ENCODE measurements at regions not wholly inside any gene's neighbourhood (a gene's known extent, or its start where the extent isn't known, plus 50 kb on each side); places are given as distances from the start of the nearest gene placed in this dataset.

DNA sequence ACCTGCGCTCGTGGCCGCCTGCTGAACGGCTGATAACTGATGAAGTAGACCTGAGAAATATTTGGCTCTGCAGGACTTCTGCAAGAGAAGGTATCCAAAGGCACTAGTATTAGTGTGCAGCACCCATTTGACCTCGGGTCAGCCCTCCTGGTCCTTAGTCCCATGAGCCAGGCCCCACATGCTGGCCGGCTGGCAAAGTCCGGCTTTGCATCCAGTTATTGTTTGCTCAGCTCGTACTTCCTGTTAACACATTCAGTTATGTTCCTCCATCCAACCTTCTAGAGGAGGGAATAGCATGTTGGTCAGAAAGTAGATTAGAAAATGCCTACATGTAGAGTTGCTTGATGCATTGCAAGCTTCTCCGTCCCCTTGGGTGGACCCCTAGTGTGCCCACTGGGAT is 385.7 kb upstream of the RGMA start:
- no peak for FAIRE-seq
- no peak for DNase-seq (ENCODE audit: insufficient read length, low spot score)

DNA sequence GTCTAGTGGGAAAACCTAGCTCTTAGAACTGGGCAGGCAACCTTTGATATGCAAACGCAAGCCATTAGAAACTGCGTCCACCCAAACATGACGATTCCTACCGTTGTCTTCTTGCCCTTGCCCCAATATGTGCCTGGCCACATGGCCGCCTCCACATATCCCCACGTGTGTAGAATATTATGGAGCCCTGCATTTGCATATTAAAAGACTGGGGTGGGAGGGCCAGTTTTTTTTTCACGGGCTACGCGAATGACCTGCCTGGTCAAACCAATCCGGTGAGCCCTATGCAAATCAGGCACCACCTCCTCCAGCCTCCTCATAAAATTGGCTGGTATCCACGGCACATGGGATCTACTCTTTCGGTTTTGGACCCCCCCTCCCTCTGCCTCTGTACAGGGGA is 381.0 kb upstream of the RGMA start:
- no peak for DNase-seq (ENCODE audit: insufficient read length, low spot score)
- FAIRE-seq = no peak

DNA sequence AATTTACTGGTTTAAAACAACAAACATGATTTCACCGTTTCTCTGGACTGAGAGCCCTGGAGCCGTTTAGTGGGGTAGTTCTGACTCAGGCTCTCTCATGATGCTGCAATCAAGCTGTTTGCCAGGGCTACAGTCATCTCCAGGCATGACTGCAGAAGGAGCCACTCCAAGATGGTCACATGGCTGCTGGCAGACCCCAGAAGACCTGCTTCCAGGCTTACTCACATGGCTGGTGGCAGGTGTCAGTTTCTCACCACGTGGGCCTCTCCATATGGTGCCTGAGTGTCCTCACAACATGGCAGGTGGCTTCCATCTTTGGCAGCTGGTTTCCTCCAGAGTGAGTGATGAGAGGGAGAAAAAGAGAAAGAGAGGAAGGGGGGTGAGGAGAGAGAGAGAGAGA is 378.3 kb upstream of the RGMA start:
- DNase-seq (ENCODE audit: insufficient read length, low spot score) (no peak), FAIRE-seq (no peak)

DNA sequence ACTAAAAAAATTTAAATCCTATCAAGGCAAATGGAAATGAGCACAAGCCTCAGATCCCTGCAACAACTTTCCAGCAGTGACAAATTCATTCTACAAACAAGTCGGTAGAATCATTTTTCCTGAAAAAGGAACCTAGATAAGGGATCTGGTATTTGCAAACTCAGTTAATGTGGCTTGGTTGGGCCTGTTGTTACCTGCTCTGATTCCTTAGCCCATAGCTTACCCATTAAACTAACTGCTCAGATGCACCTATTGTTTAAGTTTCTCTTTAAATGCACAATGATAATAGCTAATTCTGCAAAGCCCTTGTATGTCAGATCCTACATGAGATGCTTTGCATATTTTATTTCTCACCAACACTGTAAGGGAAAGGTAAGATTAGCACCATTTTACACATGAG is 377.4 kb upstream of the RGMA start:
- FAIRE-seq (no peak), DNase-seq (ENCODE audit: insufficient read length, low spot score) (no peak)

DNA sequence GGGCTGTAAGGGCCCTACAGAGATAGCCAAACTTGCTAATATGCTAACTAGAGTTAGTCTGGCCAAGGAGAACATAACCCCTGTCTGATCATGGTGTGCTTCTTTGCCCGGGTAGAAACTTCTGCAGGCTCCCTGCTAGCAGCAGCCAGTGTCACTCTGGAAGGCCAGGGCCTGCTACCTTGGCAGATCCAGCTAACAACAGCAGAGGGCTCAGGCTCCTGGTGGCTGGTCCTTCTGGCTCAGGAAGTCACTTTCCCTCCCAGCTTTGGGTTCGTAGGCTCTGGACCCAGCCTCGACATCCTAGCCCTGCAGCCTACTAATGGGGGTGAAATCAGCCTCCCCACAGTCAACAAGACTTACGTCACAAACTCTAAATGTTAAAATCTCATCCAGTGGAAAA is 373.7 kb upstream of the RGMA start:
- FAIRE-seq (no peak), DNase-seq (ENCODE audit: insufficient read length, low spot score) (no peak)

DNA sequence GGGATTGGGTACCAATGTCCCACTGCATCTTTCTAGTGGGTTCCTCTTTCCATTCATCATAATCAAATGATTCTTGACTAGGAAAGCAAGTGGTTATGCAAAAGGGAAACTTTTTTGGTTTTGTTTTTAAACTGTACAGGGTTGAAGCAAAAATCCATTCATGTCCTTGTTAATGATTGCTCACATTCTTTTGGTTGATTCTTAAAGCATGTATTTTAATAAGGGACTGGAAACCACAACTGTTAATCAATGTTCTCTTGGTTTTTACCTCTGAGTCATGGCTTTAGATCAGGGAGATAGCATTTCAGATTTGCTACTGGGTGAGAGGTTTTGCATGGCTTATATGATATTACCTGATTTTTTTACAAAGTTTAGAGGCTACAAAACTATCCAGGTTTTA is 371.7 kb upstream of the RGMA start:
- FAIRE-seq (no peak), DNase-seq (ENCODE audit: insufficient read length, low spot score) (no peak)

DNA sequence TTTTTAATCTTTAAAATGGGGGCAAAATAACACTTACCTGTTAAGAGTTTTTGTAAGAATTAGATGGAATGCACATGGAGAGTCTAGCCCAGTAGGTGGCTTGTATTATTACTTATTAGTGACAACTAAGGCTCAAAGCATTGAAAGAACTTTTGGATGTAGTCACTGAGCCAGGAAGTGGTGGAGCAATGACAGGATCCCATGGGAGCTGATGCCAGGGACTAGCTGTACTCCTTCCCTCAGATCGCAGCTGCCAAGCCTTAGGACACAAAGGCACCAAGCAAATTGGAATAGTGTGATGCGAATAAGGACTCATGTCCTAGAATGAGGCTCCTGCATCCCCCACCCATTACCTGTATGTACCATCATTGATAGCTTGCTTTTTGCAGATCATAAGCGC is 370.4 kb upstream of the RGMA start:
- no peak for DNase-seq (ENCODE audit: insufficient read length, low spot score)
- no peak for FAIRE-seq

DNA sequence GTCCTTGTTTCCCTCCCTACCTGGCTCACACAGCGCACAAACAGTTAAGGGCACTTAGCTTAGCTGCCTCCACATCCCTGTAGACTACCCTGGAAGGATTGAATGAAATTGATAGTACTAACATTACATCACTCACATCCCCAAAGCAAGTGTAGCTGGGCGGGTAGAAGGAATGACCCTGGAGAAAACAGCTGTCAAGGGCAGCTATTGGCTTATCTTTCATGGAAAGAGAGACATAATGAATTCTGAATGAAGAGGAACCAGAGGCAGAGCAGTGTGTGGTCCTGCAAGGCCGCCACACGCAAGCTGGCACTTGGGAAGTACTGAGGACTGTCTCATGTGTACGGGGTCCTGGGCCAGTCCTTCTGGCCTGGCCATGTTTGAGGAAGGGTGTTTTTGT is 369.6 kb upstream of the RGMA start:
- no peak for DNase-seq (ENCODE audit: insufficient read length, low spot score)
- FAIRE-seq = no peak

DNA sequence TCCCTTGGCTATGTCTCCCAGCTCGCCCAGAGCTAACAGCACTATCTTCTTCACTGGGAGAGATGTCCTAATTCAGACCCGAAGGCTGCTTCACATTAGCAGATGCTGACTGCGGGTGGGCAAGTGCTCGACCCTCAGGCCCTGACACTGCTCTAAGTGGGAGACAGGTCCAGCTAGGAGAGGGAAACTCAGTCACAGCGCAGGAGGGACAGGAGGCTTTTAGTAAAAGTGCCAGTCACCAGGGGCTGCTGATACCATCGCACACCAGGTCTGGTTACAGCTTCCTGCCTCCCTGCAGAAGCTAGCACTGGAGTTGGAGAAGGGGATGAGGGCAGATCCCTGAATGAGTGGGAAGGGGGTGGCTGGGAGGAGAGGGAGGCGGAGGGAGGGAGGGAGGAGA is 365.8 kb upstream of the RGMA start:
- no peak for FAIRE-seq
- DNase-seq (ENCODE audit: insufficient read length, low spot score) = no peak

DNA sequence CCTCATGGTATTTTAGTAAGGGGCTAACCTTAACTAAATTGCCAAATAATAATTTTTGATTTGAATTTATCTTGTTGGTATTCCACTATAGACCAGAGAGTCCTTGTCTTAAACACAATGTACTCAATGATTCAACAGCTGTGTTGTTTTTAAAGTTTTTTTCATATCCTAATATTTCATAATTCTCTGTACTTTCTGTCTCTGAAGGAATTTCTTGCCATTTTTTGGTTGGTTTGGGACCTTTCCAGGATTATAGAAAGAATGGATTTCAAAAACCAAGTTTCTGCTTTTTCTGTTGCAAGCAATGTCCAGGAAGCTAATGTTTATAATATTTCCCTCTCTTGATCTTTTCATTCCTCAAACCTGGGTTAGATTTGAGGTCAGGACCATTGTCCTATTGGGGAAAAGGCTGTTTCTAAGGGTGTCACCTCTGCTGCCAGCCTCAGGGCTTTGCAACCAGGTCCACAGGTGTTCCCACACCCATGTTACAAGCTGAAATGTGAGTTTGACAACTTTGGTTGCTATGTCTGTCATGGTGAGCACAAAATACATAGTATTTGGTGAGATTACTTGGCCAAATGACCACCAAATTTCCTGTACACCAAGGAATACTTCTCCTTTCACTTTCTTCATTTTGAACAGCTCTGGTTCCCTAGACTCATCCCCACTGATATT is 363.7 kb upstream of the RGMA start:
- FAIRE-seq (no peak), DNase-seq (ENCODE audit: insufficient read length, low spot score) (no peak)

DNA sequence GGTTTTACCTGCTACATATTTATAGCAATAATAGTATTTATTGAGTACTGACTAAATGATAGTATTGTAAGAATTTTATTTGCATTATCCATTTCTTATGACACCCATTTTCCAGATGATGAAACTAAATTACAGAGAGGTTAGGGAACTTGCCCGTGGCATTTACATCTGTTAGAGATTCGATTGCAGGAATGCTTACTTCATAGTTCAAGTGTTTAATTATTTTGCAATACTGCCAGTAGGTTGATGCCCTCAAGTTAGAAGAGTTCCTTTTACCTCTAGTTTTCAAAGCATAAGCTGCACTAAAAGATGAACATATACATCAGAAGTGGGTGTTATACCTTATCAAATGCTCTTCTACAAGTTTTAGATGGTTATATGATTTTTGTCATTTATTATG is 362.8 kb upstream of the RGMA start:
- FAIRE-seq = no peak

DNA sequence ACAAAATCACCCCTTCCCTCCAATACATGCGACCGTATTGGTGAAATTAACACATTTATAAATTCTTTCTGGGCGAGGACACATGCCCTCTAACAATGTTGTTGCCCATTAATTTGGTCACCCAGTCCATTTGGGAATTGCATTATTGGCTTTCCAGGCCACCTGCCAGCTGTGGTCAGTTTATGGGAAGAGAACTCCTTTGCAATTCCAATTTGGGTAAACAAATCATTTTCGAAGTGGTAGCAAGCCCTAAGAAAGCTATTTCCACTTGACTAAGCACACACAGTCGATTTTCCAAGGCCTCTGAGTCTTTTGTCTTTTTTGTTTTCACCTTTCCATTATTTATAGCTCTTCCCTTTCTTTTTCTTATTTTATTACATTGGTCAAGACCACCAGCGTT is 362.3 kb upstream of the RGMA start:
- FAIRE-seq = no peak
- no peak for DNase-seq (ENCODE audit: insufficient read length, low spot score)

More for the DNA sequence above, 362.8 kb upstream of the RGMA start:
- DNase-seq (ENCODE audit: insufficient read length, low spot score) = no peak

DNA sequence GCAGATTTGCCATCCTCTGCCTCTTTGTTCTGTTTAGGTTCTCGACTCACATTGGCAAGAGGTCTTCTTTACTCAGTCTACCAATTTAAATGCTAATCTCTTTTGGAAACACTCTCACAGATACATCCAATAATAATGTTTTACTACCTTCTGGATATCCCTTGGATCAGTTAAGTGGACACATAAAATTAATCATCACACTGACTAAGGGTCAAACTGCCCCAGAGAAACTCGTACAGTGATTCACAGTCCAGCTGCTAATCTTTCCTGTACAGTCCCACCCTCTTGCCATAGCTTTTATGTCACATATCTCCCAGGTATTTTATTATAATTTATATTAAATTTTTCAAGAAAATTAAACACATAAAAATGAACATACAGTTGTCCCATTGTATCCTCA is 360.8 kb upstream of the RGMA start:
- DNase-seq (ENCODE audit: insufficient read length, low spot score) (no peak), FAIRE-seq (no peak)

DNA sequence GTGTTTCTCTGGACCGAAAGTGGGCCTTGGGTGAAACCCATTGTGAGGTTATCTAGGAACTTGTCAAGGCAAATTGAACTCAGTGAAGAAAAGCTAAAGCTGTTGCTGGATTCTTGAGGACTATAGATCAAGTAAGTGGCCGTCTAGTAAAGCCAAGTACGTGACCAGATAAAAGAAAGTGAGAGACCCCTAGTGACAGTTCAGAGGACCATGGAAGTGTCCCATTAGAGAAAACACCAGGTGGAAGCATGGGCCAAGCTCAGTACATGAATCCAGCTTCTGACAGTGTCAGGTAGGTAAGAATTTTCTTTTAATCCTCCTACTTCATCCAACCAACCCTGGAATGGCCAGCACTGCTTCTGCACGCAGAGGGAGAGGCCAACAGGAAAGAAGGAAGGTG is 349.3 kb upstream of the RGMA start:
- FAIRE-seq = no peak

DNA sequence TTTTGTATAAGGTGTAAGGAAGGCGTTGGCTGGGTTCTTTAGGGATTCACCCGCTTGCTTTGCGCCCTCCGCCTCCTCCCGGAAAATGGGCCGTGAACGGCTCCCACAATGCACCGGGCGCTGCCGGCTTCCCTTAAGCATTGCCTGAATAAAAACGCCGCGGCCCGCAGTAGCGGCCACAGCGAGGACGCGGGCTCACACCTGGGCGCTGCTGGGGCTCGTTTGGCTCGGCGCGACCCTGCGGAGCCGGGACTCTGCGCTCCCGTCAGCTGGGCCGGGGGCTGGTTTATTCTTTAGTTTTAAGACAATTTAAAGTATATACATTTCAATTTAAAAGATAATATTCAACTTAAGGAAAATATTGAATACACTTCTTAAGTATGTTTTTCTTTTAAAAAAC is 343.5 kb upstream of the RGMA start:
- DNase-seq (ENCODE audit: insufficient read length, low spot score) = no peak
- no peak for FAIRE-seq

More for the DNA sequence above, 349.3 kb upstream of the RGMA start:
- no peak for DNase-seq (ENCODE audit: insufficient read length, low spot score)

DNA sequence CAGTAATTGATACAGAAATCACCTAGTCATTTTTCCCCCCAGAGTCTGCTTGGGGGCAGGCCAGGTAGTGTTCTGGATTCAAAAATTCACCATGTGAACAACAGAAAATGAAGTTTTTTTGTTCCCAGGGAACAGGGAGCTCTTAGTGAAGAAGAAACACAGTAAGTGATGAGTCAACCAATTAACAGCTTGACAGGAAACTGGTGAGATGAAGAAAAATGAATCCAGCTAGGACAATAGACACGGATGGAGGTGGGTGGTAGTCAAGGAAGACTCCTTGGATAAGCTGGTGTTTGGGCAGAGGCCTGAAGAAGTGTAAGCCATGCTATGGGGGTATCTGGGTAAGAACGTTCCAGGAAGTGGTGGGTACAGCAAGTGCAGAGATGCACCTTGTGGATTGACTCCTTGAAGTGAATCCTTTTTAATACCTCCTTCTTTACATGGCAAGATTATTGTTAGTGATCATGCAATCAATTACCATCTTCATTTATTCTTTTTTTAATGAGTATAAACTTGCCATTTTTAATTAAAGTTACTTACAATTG is 339.9 kb upstream of the RGMA start:
- DNase-seq (ENCODE audit: insufficient read length, low spot score) (no peak), FAIRE-seq (no peak)

DNA sequence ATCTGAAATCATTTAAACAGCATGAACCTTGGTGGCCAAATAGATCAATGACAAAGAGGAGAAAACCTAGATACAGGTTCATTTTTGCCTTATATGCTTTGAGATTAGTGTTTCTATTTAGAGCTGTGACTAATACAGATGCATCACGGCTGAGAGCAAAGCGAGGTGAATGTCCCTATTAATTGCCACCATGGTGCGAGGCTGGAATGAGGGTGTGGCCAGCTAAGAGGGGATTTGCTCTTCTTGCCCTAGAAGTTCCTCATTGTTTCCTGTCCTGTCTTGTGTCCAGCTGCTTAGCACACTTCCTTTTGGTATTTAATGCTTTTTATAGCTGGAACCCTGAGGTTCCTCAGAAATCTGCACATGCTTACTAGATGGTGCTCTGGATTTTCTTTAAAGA is 339.1 kb upstream of the RGMA start:
- FAIRE-seq = no peak
- no peak for DNase-seq (ENCODE audit: insufficient read length, low spot score)

DNA sequence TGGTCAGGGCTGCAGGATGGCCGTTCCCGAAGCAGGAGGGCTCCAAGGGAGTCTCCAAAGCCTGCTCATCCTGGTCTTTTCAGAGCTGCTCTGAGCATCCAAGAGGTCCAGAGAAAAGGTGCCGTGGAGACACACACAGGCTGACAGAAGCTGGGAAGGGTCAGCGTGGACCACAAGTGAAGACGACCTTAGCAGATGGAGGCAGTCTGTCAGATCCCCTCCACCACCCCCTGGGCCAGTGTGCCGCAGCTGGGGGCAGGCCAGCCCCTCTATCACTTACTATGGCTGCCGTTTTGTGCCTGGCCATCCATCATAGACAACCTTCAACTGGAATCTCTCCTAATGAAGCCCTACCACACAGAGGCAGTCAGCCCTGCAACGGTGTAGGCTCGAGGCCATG is 335.1 kb upstream of the RGMA start:
- FAIRE-seq (no peak), DNase-seq (ENCODE audit: insufficient read length, low spot score) (no peak)

DNA sequence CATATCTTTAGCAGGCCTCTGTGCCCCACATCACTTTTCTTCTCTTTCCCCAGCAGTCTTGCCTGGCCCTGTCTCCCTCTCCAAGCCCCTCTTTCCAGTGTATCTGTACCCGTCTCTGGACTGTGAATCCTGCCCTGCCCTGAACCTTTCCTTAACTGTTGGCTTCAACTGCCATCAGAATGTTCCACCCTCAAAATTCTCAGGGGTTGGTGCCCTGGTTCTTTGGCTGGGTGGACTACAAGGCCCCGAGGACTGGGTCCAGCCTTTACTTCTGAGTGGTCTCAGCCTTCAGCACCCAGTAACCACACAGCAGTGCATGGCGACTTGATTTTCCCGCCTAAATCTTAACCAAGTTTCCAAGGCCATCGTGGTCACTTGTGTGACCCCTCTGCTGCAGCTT is 333.5 kb upstream of the RGMA start:
- DNase-seq (ENCODE audit: insufficient read length, low spot score) (no peak), FAIRE-seq (no peak)

DNA sequence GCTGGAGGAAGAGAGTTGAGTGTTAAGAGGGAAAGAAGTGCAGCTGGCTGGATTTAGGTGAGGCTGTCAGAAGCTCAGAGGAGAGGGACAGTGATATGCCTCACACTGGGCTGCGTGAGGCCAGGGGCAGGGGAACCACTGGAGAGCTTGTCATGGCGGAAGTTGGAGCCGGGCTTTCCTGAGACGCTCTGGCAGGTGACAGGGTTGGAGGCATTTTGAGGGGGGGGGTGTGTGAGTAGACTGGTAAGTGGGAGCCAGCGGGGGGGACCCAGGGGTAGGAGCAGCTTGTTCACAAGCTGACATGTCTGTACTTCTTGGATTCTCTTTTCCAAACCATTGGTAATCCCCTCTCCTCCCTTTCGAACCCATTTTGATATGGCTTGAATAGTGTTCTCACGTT is 331.5 kb upstream of the RGMA start:
- DNase-seq (ENCODE audit: insufficient read length, low spot score) (no peak), FAIRE-seq (no peak)

DNA sequence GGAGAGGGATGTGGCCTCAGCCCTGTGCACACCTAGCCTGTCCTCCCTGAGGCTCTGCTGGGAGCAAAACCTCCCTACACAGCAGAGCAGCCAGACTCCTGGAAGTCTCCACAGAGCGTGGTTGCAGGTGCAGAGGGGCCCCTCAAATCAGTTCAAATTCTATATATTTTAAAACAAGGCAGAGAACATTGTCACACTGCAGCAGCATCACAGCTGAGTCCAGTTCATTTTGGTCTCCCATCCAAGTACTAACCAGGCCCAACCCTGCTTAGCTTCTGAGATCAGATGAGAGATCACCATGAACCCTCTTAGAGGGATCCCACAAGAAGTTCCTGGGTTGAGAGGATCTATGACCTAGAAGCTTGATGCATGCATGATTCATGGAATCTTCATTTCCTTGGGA is 331.0 kb upstream of the RGMA start:
- DNase-seq (ENCODE audit: insufficient read length, low spot score) (no peak), FAIRE-seq (no peak)

DNA sequence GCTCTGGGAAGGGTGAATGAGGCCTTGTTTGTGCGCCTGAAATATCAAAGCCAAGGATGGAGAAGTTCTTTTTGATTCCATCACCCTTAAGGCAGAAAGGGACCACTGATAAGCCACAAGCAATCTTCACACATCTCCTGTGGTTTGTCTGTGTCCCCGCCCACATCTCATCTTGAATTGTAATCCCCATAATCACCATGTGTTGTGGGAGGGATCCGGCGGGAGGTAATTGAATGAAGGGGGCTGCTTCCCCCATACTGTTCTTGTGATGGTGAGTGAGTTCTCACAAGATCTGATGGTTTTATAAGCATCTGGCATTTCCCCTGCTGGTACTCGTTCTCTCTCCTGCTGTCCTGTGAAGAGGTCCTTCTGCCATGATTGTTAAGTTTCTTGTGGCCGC is 329.6 kb upstream of the RGMA start:
- FAIRE-seq (no peak), DNase-seq (ENCODE audit: insufficient read length, low spot score) (no peak)

DNA sequence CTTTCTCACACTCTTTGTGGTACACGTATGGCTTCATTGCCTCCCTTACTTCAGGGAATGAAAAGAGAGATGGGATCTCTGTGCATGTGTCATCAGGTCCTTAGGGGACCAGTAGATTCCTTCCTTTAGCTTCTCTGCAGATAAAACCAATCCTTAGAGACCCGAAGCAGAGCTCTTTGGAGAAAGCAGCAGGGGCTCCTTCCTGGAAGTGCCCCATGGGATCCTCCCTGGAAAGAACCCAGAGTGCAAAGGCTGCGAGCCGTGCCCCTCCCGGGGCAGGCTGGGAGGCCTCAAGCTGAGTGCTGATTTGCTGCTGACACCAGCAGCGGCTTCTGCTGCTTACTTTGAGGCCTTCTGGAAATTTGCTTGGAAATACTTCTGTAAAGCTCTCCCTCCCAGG is 328.6 kb upstream of the RGMA start:
- DNase-seq (ENCODE audit: insufficient read length, low spot score) (no peak), FAIRE-seq (no peak)
